HG03060 (cell line): ENCODE measurements at regions not wholly inside any gene's neighbourhood (a gene's known extent, or its start where the extent isn't known, plus 50 kb on each side); places are given as distances from the start of the nearest gene placed in this dataset.
"Not testable (repeated sequence)": the region's sequence is repeated elsewhere in the genome, so short reads cannot be mapped to it uniquely, and the experiment has no call there.

Experiments used
- ATAC-seq: cut with Tn5 transposase; IDR thresholded peaks from one replicate; pipeline ENCODE4 v1.9.1; 2021; ENCODE audit warnings: low read depth, moderate number of reproducible peaks; ENCODE audit not compliant: unreplicated experiment

- no peak for ATAC-seq
Observed at GRCh38 chr1:88296227-88296626, 387.8 kb upstream of the PKN2 start.

GRCh38 chr1:88296642-88297041 is 387.4 kb upstream of the PKN2 start:
- ATAC-seq, result no peak

GRCh38 chr1:88298506-88298905 is 385.6 kb upstream of the PKN2 start:
- no peak for ATAC-seq

- ATAC-seq, result no peak
Observed at GRCh38 chr1:88300752-88301263, 383.3 kb upstream of the PKN2 start.

- ATAC-seq, result no peak
Observed at GRCh38 chr1:88302843-88303486, 381.1 kb upstream of the PKN2 start.

- no peak for ATAC-seq
Observed at GRCh38 chr1:88311265-88311664, 372.8 kb upstream of the PKN2 start.

DNA sequence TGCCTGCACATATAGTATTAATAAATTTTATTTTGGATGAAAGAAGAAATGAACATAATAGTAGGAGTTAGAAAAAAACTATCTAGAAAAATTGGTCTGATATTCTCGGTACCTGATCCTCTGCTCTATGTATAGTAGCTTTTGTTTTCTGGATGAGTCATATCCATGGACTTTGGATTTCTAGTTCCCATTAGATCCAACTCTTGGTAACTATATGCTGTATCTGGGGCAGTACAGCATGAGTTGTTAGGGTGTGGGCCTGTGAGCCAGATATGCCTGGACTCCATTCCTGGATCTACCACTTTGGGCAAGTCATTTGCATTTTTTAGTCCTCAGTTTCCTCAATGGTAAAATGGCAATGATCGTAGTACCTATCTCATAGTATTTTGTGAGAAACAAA is 372.2 kb upstream of the PKN2 start:
- ATAC-seq, result no peak

GRCh38 chr1:88317396-88317795 is 366.7 kb upstream of the PKN2 start:
- no peak for ATAC-seq

- ATAC-seq, result no peak
Observed at GRCh38 chr1:88318740-88319139, 365.3 kb upstream of the PKN2 start.

DNA sequence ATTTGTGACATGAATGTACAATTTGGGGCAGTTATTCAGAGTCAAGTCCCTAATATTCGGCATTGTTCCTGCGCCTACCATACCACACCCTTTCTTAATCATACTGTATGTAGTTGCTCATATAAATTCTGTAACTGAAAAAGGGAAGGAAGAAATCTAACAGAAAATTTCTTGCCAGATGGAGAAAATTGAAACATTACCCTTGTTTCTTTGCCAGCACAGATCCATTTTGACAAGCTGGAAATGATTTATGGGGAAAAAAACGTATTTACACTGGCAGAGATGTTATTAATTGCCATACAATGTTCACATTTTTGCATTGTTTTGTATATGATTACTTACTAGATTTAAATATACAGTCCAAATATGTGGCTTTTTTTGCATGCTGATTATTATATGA is 363.8 kb upstream of the PKN2 start:
- no peak for ATAC-seq

GRCh38 chr1:88321706-88322105 is 362.4 kb upstream of the PKN2 start:
- no peak for ATAC-seq

- no peak for ATAC-seq
Observed at GRCh38 chr1:88324899-88325298, 359.2 kb upstream of the PKN2 start.

DNA sequence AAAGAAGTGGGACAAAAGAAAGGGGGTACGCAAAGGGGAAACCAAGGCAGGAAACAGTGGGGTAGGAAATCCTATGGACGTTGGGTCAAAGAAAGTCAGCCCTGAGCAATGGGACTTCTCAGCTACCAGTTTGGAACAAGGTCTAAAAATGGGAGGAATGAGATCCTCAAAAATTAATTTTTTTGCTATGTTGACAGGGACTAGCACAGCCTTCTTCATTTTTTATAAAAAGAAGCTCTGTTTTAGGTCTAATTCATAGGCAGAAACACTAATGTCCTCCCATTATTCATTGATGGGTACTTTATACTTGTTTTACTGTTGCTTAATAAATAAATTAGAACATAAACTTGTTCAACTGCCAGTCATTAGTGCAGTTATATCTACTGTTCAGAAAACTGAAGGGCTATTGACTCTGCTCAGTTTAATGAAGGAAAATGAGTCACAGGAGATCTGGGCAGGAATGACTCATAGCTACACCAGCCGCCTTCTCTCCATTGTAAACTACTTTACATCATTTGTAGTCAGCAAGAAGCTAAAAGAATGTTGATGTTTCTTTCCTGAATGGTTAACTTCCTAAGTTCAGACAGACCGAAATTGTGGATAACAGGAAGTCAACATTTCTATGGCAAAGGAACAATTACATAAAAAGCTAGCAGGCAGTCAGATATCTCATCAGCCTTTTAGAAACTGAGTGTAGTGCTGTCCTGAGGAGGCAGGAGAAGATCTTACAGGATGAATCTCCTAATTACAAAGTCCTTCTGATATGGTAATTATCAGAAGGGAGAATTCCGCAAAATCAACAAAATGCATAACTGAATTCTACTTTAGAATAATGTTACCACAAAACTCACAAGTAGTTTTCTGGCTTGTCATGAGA is 356.4 kb upstream of the PKN2 start:
- ATAC-seq, result no peak

GRCh38 chr1:88330201-88330600 is 353.9 kb upstream of the PKN2 start:
- no peak for ATAC-seq

- ATAC-seq, result no peak
Observed at GRCh38 chr1:88333086-88333695, 350.9 kb upstream of the PKN2 start.

- no peak for ATAC-seq
Observed at GRCh38 chr1:88341447-88341846, 342.6 kb upstream of the PKN2 start.

DNA sequence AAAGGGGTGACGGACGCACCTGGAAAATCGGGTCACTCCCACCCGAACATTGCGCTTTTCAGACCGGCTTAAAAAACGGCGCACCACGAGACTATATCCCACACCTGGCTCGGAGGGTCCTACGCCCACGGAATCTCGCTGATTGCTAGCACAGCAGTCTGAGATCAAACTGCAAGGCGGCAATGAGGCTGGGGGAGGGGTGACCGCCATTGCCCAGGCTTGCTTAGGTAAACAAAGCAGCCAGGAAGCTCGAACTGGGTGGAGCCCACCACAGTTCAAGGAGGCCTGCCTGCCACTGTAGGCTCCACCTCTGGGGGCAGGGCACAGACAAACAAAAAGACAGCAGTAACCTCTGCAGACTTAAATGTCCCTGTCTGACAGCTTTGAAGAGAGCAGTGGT is 342.0 kb upstream of the PKN2 start:
- ATAC-seq, result not testable (repeated sequence)

- ATAC-seq, result no peak
Observed at GRCh38 chr1:88350648-88351047, 333.4 kb upstream of the PKN2 start.

GRCh38 chr1:88351960-88352359 is 332.1 kb upstream of the PKN2 start:
- ATAC-seq, result no peak

- no peak for ATAC-seq
Observed at GRCh38 chr1:88354256-88354655, 329.8 kb upstream of the PKN2 start.

GRCh38 chr1:88357729-88358128 is 326.3 kb upstream of the PKN2 start:
- ATAC-seq, result no peak
